Activated T-cell treated with anti-CD3 and anti-CD28 coated beads for 24 hours (primary cell): ENCODE measurements at regions not wholly inside any gene's neighbourhood (a gene's known extent, or its start where the extent isn't known, plus 50 kb on each side); places are given as distances from the start of the nearest gene placed in this dataset.
"Not testable (repeated sequence)": the region's sequence is repeated elsewhere in the genome, so short reads cannot be mapped to it uniquely, and the experiment has no call there.

Experiments
- DNase-seq: peaks from one replicate; pipeline ENCODE4 v3.0.0-alpha.2; 2020; ENCODE audit warnings: low read depth

DNA sequence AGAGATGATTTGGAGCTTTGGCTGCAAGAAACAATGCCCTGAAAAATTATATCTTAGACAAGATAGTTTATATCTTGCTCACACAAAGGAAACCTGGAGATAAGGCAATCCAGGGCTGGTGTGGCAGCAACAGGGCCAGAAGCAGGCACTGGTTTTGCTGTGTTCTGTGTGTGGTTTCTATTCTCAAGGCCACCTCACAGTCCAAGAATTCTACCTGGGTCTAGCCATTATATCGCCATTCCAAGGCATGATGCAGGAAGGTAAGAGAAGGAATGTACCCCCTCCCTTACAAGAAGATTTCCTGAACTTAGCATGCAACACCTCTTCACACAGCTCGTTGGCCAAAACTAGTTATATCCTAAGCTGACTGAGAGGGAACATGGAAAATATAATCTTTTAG is 74.5 kb upstream of the MEGF10 start:
- no peak for DNase-seq

DNA sequence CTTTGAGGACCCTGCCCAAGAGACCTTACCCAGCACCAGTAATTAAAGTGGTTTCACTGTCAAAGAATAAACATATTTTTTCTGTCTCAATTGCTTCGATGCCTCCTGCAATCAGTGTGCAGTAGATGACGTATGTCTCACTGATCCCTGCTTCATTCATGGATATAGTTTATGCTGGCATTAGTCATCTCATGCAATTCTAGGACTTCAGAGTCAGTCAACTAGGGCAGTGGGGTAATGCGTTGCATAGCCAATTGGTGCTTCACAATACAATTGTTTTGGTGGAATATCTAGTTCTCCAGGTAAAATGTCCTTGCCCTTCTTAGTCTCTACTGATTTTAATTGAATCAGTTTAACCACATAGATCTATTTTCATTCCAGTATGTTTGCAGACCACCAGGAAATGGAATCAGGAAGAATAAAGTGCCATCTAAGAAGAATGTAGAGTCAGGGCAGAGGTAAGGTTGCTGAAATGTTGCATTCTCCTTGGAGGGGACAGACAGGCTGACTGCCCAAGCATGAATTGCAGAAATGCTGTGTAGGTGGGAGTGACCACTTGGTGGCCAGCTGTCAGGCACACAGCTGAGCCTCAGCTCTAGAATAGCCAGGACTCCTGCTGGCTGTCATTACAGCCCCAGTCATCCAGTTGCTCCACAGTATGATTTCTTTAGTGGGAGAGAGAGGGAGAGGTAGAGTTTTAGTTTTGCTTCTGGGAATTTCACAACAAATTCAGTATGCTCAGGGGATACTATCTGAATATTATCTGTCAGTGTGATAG is 73.5 kb upstream of the MEGF10 start:
- no peak for DNase-seq

DNA sequence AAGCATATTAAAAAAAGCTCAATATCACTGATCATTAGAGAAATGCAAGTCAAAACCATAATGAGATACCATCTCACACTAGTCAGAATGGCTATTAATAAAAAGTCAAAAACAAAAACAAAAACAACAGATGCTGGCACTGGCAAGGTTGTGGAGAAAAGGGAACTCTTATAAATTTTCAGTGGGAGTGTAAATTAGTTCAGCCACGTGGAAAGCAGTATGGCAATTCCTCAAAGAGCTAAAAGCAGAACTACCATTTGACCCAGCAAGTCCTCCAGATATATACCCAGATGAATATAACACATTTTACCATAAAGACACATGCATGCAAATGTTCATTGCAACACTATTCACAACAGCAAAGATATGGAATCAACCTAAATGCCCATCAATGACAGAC is 68.7 kb upstream of the MEGF10 start:
- DNase-seq, result not testable (repeated sequence)

DNA sequence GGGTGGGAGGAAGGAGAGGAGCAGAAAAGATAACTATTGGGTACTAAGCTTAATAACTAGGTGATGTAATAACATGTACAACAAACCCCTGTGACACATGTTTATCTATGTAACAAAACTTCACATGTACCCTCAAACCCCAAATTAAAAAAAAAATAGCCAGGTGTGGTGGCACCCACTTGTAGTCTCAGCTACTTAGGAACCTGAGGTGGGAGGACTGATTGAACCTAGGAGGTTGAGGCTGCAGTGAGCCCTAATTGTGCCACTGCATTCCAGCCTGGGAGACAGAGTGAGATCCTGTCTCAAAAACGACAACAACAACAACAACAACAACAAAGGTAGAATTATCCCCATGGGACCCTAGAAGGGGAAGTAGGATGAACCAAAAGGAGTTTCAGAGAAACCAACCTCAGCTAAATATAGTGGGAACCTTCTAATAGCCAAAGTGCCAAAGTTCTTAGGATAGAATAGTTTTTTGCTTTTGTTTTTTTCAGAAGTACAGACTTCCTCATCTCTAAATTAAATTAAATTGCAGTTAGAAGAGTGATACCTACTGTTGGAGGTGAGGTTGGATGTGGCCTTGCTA is 67.9 kb upstream of the MEGF10 start:
- not testable (repeated sequence) for DNase-seq

DNA sequence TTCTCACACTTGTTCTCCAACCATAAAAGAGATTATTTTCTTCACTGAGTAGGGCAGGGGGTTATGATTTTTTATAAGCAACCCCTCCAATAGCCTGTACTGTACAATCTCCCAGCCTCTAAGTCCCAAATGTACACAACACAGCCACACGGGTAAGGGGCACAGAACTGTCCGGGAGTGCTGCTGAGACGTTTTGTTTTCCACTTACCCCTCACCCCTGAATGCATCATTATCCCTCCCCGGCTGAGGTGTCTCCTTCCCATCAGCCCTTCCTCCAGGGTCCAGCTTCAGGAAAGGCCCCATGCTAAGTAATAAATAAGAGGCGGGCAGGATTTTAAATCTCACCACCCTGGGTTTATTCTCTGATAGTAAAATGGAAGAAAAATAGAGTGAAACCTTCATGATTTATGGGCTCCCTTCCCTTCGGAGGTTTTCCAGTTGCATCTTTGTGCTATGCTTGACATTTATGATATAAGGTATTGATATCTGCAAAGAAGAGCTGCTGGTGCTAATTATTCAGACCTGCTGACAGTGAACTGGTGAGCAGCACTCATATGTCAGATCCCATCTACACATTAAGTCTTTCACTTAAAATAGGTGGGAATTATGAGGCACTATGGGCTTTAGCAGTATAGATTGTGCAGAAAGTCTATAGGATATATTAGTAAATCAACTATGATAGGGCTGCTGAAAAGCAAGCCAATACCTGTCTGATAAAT is 67.2 kb upstream of the MEGF10 start:
- no peak for DNase-seq

DNA sequence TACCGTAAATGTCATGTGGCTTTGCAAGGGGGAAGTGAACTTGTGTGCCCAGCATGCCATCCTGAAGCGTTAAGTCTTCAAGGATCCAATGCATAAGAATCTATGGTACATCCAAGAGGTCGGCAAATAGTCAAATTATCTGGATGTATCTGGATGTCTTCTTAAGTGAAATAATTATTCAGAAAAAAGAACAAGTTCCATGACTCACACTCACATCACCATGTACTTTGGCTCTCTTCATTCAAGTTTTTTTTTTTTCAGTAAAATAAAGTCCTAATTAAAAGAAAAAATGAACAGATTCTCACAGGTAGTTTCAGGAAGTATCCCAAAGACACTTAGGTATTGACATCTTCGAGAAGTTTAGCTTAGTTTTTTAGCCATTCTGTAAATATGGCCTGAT is 62.7 kb upstream of the MEGF10 start:
- no peak for DNase-seq

DNA sequence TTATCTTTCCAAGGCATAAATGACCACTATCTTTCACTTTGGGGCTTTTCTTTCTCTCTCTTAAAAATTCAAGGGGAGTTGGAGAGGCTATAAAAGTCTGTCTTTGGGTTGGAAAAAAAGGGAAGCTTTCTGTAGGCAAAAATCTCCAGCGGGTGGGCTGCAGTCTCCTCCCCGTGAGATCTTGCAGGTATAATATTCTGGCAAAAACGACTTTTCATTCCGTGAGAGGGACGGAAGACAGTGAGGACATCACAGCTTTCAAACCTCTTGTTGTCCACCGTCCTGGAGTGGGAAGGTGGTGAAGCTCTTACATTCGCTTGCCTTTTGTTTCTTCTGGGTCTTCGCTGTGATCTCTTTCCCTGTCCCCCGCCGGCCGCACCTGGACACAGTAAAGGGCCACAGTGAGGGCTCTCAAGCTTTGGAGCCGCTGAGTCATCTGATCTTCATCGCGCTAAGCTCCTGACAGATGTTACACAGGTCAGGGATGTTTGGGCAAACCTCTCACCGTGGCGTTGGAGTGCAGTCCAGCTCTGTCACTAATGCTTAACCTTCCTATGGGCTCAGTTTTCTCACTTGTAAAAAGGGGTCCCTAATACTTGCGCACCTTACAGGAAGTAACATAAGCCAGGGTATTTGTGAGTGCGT is 61.9 kb upstream of the MEGF10 start:
- no peak for DNase-seq

DNA sequence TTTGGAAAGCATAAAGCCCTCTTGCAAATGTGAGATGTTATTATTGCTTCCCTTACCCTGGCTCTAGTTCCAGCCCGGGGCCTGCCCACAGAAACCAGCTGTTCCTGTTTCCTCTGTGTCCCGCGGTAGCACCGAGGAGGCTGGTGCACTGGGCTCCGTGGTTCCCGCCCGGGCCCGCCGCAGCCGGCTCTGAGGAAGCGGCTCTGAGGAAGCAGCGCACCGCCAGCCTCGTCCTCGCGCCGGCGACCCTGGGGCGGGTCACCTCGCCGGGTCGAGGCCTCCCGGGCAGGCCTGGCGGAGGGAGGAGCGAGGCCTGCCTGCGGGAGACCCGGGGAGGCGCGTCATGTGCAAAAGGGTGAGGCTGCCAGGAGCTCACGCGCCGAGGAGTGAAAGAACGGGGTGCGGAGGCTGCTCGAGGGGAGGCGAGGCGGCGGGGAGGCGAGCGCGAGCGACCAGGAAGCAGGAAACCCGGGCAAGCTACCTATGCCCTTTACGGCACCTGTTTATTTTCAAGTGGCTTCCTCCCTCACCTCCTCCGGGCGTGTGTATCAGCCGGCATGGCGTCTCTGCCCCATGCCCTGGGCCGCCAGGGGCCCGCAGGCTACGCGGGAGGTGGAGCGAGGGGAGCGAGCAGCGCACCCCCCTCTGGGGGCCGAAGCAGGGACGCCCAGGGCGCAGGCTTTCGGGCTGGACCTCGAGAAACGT is 61.3 kb upstream of the MEGF10 start:
- peak; percentile 35 for DNase-seq

DNA sequence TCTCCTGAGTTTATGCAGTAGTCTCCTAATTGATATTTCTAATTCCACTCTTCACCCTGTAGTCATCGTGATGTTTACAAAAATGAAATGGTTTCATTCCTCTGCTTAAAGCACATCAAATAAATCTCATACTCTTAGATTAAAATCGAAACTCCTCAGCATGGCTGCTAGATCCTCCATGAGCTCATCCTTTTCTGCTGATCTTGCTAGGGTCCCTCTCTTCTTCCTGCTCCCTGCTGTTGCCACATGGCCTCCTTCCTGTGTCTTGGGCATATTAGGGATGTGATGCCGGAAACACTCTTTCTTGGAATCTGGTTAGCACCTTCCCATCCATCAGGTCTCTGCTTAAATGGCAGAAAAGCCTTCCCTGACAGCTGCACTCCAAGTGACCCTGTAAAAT is 59.5 kb upstream of the MEGF10 start:
- DNase-seq, result no peak

DNA sequence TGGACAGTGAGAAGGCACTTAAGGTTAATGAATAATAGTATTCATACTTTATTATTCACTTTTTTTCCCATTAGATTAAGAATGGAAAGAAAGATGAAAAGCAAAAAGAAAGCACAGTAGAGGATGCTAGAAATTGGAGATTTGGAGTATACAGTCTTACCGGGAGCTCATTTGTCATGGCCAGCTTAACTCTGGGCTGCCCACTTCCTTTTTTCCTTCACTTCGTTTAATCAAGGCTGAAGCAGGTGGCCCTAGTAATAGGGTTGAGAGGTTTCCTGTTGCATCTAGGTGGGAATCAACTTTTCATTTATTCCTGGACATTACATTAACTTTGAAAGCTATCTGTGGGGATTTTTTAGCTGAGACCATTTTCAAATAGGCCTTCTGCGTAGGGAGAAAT is 57.0 kb upstream of the MEGF10 start:
- DNase-seq, result no peak

DNA sequence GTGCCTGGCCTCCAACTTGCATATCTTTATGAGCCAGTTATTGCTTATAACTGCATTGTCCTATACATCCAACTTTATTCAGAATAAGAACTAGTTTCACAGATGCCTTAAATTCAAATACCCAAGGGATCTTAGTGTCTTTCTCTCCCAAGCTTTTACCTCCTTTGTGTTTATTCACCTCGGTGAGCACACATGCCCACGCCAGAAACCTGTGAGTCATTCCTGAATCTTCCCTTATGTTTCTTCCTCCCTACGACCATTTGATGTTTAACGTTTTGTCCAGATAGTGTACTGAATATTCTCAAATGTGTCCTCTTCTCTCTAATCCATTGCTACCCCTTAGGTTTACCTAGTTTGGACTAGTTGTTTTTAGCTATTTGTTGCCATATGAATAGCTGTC is 55.5 kb upstream of the MEGF10 start:
- no peak for DNase-seq

DNA sequence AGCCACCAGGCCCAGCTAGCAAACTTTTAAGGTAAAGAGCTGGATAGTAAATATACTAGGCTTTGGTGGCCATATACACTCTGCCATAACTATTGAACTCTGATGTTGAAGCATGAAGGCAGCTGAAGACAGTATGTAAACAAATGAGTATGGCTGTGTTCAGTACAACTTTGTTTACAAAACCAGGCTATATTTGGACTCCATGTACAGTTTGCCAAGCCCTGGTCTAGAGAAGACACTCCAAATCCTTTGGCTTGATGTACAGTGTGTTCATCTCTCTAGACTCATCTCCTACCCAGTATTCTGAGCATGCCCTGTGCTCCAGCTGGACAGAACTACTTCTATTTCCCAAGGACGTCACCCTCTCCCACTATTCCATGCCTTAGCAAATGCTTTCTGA is 54.3 kb upstream of the MEGF10 start:
- DNase-seq, result no peak
